ENCODE measurements at regions not wholly inside any gene's neighbourhood (a gene's known extent, or its start where the extent isn't known, plus 50 kb on each side); places are given as distances from the start of the nearest gene placed in this dataset.

- DNase-seq (ENCODE audit: low spot score), result no peak
Measured at GRCh38 chr18:22847392-22847791, 85.7 kb upstream of the RBBP8 start.

GRCh38 chr18:22847867-22848451, 85.2 kb upstream of the RBBP8 start:
- DNase-seq (ENCODE audit: low spot score), result no peak

DNA sequence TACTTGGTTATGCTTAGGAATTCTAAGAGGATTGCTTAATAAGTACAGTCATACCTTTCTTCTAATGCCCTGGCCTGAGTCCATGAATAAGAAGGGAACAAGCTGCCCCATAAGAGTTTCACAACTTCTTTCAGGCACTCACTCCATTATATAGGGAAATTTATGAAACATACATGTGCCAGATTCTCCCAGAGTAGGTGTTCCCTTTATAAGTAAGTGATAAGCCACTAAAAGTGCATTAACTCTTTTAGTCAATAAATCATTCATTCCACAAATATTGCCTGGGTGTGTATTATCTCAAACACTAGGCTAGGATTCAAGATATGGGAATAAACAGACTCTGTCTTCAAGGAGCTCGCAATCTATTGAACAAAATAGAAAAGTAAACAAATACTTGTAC, 84.5 kb upstream of the RBBP8 start:
- no peak for DNase-seq (ENCODE audit: low spot score)

- no peak for DNase-seq (ENCODE audit: low spot score)
Measured at GRCh38 chr18:22856870-22857269, 76.3 kb upstream of the RBBP8 start.

- DNase-seq (ENCODE audit: low spot score), result no peak
Measured at GRCh38 chr18:22858121-22858520, 75.0 kb upstream of the RBBP8 start.

GRCh38 chr18:22860807-22861206, 72.3 kb upstream of the RBBP8 start:
- DNase-seq (ENCODE audit: low spot score), result no peak

DNA sequence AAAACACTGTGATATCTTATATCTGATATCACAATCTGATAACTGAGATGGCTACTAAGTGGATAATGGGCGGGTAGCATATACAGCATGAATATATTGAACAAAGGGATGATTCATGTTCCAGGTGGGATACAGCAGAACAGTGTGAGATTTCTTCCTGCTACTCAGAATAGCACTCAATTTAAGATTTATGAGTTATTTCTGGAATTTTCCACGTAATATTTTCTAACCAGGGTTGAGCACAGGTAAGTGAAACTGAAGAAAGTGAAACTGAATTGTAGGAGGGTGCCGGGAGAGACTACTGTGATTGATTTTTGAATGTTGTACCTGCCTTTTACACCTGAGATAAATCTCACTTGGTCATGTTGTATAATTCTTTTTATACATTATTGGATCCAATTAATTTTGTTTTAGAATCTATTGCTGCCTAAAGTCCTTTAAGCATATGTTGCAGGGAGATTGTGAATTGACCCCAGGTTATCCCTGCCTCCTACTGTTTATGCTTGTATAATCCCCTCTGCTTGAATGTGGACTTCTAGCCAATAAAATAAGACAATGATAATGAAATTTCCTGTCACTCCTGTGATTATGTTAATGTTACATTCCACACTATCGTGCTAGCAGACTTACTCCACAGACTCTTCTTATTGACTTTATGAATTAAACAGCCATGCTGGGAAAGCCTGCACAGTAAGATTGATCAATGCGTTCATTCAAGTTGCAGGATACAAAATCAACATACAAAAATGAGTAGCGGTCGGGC, 67.6 kb upstream of the RBBP8 start:
- DNase-seq (ENCODE audit: low spot score), result no peak

DNA sequence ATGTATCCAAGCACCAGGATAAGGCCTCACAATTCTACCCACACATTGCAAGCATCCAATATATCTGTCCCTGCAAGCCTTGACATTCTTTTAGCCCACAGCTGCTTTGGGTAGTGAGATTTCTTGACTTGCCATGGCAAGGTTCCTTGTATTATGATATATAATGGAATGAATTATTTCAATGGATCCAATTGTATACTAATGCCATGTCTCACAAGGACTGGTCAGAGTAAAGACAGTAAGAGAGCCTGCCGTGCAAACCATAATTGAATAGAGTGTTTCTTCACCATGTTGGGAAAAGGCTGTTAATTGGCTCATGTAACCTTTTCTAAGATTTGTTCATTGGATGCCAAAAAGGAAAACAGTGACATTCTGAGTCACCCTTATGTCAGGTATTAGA, 64.3 kb upstream of the RBBP8 start:
- no peak for DNase-seq (ENCODE audit: low spot score)

DNA sequence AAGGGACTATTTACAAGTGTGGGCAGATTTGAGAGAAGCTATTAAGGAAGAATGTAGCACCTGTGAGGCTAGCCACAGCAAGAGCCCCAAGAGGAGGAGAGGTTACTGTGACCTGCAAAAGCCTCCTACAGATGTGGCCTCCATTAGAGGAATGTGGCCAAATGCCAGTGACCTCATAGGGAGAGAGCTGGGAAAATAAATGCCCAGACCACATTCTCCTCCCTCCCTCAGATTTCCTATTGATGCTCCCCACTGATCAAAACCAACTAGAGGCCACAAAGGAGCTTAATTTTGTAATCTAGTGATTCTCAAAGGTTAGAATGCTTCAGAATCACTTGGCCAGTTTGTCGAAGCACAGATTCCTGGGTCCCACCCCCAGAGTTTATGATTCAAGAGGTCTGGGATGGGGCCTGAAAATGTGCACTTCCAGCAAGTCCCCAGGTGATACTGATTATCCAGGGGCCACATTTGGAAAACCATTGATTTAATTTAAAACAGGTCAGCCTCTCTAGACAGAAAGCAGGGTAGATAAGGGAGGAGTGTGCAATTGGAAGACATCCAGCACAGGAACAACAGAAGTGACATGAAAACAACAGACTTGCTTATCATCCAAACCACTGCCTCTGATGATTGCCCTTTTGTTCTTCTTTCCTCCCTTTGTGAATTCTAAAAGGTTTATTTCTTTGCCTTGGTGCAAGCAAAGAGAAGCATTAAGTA, 61.2 kb upstream of the RBBP8 start:
- DNase-seq (ENCODE audit: low spot score), result no peak

DNA sequence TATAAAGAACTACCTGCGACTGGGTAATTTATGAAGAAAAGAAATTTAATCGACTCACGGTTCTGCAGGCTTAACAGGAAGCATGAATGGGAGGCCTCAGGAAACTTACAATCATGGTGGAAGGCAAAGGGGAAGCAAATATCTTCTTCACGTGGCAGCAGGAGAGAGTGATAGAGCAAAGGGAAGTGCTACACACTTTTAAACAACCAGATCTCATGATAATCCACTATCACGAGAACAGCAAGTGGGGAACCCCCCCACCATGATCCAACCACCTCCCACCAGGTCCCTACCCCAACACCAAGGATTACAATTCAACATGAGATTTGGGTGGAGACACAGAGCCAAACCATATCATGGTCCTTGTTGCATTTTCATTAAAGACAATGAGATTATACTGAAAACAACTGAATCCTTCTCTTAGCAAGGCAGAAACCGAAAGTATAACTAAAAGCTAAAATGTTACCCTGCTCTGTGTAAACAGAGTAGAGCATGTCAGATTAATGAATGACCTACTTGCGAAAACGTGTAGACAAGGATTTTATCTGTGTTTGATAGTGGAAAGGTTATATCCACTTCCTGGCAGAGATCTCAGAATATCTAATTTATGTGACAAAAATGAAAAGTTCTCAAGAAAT, 60.1 kb upstream of the RBBP8 start:
- DNase-seq (ENCODE audit: low spot score), result no peak

- no peak for DNase-seq (ENCODE audit: low spot score)
Measured at GRCh38 chr18:22879293-22879692, 53.8 kb upstream of the RBBP8 start.

DNA sequence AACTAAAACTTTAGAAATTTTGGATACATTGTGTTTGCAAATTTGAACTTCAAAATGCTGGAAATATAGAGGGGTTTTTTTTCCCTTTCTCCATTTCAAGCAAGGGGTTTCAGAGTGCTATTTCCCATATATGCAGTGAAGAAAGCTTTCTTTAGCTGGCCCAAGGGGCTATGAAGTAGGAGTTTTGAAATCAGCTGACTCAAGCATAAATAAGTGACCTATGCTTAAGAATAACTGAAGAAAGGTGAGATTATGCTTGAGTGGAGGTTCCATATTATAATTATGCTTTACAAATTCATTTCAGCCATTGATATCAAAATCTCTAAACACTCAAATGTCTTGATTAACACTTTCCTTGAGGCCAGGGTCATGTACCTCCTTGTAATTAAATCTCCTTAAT, 51.0 kb upstream of the RBBP8 start:
- DNase-seq (ENCODE audit: low spot score), result no peak

DNA sequence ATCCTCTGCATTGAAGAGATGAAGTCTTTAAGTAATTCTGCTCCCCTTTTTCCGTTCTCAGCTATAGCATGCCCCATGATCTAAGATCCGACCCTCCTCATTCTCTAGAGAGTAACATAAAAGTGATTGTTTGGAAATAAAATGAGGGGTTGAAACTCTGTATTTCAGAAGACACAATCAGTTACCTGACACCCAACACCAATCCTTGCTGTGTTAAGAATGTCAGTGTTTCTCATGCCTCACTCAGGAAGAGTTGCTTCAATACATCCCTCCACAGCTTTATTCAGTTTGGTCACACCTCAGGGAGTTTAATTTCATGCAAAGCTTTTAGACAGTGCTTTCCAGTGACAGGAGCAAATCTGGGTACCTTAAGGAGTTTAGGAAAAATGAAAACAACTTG, 49.9 kb upstream of the RBBP8 start:
- no peak for DNase-seq (ENCODE audit: low spot score)

Measured in Ammon's horn (tissue), 1 donor.